ENCODE measurements at regions not wholly inside any gene's neighbourhood (a gene's known extent, or its start where the extent isn't known, plus 50 kb on each side); places are given as distances from the start of the nearest gene placed in this dataset.

- TF ChIP-seq ZBTB33 (IDR thresholded peaks at IDR 0.05) (no peak), EGR1 (IDR thresholded peaks at IDR 0.05; ENCODE audit: low read depth in 2 of 2) (no peak), NR2F2 (IDR thresholded peaks at IDR 0.05) (no peak), GABPA (IDR thresholded peaks at IDR 0.05 in 1 of 2, conservative IDR thresholded peaks at IDR 0.05 in 1 of 2) (no peak), FOXA2 (IDR thresholded peaks at IDR 0.05) (no peak)
Observed at GRCh38 chr20:33916768-33917167, 76.9 kb upstream of the RALY start (continued).

GRCh38 chr20:33917831-33918525 lies 75.7 kb upstream of the RALY start:
- no peak overlapping the region for H3K9ac ChIP-seq (ENCODE audit: low read depth in 1 of 2, low read length in 2 of 2)
- TF ChIP-seq TAF1 (conservative IDR thresholded peaks at IDR 0.05) (no peak), SP1 (IDR thresholded peaks at IDR 0.05) (no peak), FOXA2 (IDR thresholded peaks at IDR 0.05) (no peak), MAX (IDR thresholded peaks at IDR 0.05) (no peak), NR2F2 (IDR thresholded peaks at IDR 0.05) (no peak), FOXA1 (IDR thresholded peaks at IDR 0.05) (no peak), CTCF (IDR thresholded peaks at IDR 0.05; ENCODE audit: low read depth, low read length, missing input control) (no peak), ZBTB33 (IDR thresholded peaks at IDR 0.05) (no peak), EGR1 (IDR thresholded peaks at IDR 0.05; ENCODE audit: low read depth in 2 of 2) (no peak), YY1 (IDR thresholded peaks at IDR 0.05) (no peak)
- no peak for DNase-seq (ENCODE audit: low spot score)

GRCh38 chr20:33918662-33919061 lies 75.0 kb upstream of the RALY start:
- TF ChIP-seq EGR1 (IDR thresholded peaks at IDR 0.05; ENCODE audit: low read depth in 2 of 2) (no peak), JUND (IDR thresholded peaks at IDR 0.05) (no peak), TAF1 (conservative IDR thresholded peaks at IDR 0.05) (no peak), FOXA2 (IDR thresholded peaks at IDR 0.05) (no peak), RAD21 (IDR thresholded peaks at IDR 0.05) (no peak), HNF4G (IDR thresholded peaks at IDR 0.05) (no peak), NR2F2 (IDR thresholded peaks at IDR 0.05) (no peak), YY1 (IDR thresholded peaks at IDR 0.05) (no peak)

More at GRCh38 chr20:33917831-33918525, 75.7 kb upstream of the RALY start:
- H3K27me3 ChIP-seq (ENCODE audit: control insufficient read depth in 4 of 4, insufficient read depth in 4 of 4, low read length in 3 of 4): no peaks in the 10 kb centered on the region
- H3K27ac ChIP-seq (ENCODE audit: low read depth in 1 of 2, low read length in 2 of 2): no peak overlapping the region
- H3K9me3 ChIP-seq (ENCODE audit: control insufficient read depth in 4 of 4, low read length in 3 of 4): no peaks in the 10 kb centered on the region
- no peak overlapping the region for H3K4me3 ChIP-seq (ENCODE audit: low read depth in 1 of 3, low read length in 3 of 3)
- 79% methylated on average over 6 of the region's 6 CpGs for WGBS
- H3K4me1 ChIP-seq (ENCODE audit: control insufficient read depth in 4 of 4, insufficient read depth in 4 of 4, low read length in 3 of 4): no peaks in the 10 kb centered on the region
- no peaks in the 10 kb centered on the region for H3K36me3 ChIP-seq (ENCODE audit: control insufficient read depth in 4 of 4, insufficient read depth in 3 of 4, low read depth in 1 of 4, low read length in 3 of 4)

More at GRCh38 chr20:33918662-33919061, 75.0 kb upstream of the RALY start:
- no peaks in the 10 kb centered on the region for H3K27me3 ChIP-seq (ENCODE audit: control insufficient read depth in 4 of 4, insufficient read depth in 4 of 4, low read length in 3 of 4)
- H3K27ac ChIP-seq (ENCODE audit: low read depth in 1 of 2, low read length in 2 of 2): no peak overlapping the region
- 93% methylated on average over 5 of the region's 5 CpGs for WGBS
- no peak overlapping the region for H3K4me3 ChIP-seq (ENCODE audit: low read depth in 1 of 3, low read length in 3 of 3)
- H3K9ac ChIP-seq (ENCODE audit: low read depth in 1 of 2, low read length in 2 of 2): no peak overlapping the region
- H3K9me3 ChIP-seq (ENCODE audit: control insufficient read depth in 4 of 4, low read length in 3 of 4): no peaks in the 10 kb centered on the region
- no peak for DNase-seq (ENCODE audit: low spot score)
- H3K4me1 ChIP-seq (ENCODE audit: control insufficient read depth in 4 of 4, insufficient read depth in 4 of 4, low read length in 3 of 4): no peaks in the 10 kb centered on the region
- no peaks in the 10 kb centered on the region for H3K36me3 ChIP-seq (ENCODE audit: control insufficient read depth in 4 of 4, insufficient read depth in 3 of 4, low read depth in 1 of 4, low read length in 3 of 4)

Data from liver (tissue), 8 donors.